Activated CD4-positive, alpha-beta T cell treated with anti-CD3 and anti-CD28 coated beads, Interleukin-10, Interleukin-2, amounts not matched to agents 100 ng/mL and 50 ng/mL, durations not matched to agents 16 hours and 8 hours (primary cell): ENCODE measurements at regions not wholly inside any gene's neighbourhood (a gene's known extent, or its start where the extent isn't known, plus 50 kb on each side); places are given as distances from the start of the nearest gene placed in this dataset.

Experiments used
- DNase-seq: peaks from one replicate; pipeline ENCODE4 v3.0.0-alpha.2; 2020

- no peak for DNase-seq
Measured at GRCh38 chr10:130756651-130757050, 554.9 kb downstream of the TCERG1L start.

- DNase-seq: no peak
Measured at GRCh38 chr10:130757271-130757670, 554.2 kb downstream of the TCERG1L start.

GRCh38 chr10:130757821-130758489 lies 553.6 kb downstream of the TCERG1L start:
- no peak for DNase-seq

- no peak for DNase-seq
Measured at GRCh38 chr10:130758529-130758928, 553.0 kb downstream of the TCERG1L start.

- no peak for DNase-seq
Measured at GRCh38 chr10:130761032-130761575, 550.4 kb downstream of the TCERG1L start.

GRCh38 chr10:130761788-130762301 lies 549.7 kb downstream of the TCERG1L start:
- no peak for DNase-seq

- no peak for DNase-seq
Measured at GRCh38 chr10:130762491-130762890, 549.0 kb downstream of the TCERG1L start.

- DNase-seq: no peak
Measured at GRCh38 chr10:130763071-130763470, 548.5 kb downstream of the TCERG1L start.

GRCh38 chr10:130763491-130763890 lies 548.0 kb downstream of the TCERG1L start:
- no peak for DNase-seq

GRCh38 chr10:130764651-130765050 lies 546.9 kb downstream of the TCERG1L start:
- no peak for DNase-seq

- DNase-seq: no peak
Measured at GRCh38 chr10:130766071-130766470, 545.5 kb downstream of the TCERG1L start.

- no peak for DNase-seq
Measured at GRCh38 chr10:130767116-130767730, 544.3 kb downstream of the TCERG1L start.

- no peak for DNase-seq
Measured at GRCh38 chr10:130769146-130770017, 542.1 kb downstream of the TCERG1L start.

- DNase-seq: no peak
Measured at GRCh38 chr10:130770018-130770630, 541.4 kb downstream of the TCERG1L start.

GRCh38 chr10:130771491-130771946 lies 540.0 kb downstream of the TCERG1L start:
- DNase-seq: no peak

- DNase-seq: no peak
Measured at GRCh38 chr10:130772056-130772455, 539.5 kb downstream of the TCERG1L start.

- no peak for DNase-seq
Measured at GRCh38 chr10:130772676-130773075, 538.8 kb downstream of the TCERG1L start.

- DNase-seq: no peak
Measured at GRCh38 chr10:130773941-130774340, 537.6 kb downstream of the TCERG1L start.

- no peak for DNase-seq
Measured at GRCh38 chr10:130774871-130775270, 536.6 kb downstream of the TCERG1L start.

GRCh38 chr10:130775311-130775710 lies 536.2 kb downstream of the TCERG1L start:
- no peak for DNase-seq

GRCh38 chr10:130776724-130777123 lies 534.8 kb downstream of the TCERG1L start:
- no peak for DNase-seq

- DNase-seq: no peak
Measured at GRCh38 chr10:130777507-130778165, 533.9 kb downstream of the TCERG1L start.
